ENCODE measurements at regions not wholly inside any gene's neighbourhood (a gene's known extent, or its start where the extent isn't known, plus 50 kb on each side); places are given as distances from the start of the nearest gene placed in this dataset.

DNA sequence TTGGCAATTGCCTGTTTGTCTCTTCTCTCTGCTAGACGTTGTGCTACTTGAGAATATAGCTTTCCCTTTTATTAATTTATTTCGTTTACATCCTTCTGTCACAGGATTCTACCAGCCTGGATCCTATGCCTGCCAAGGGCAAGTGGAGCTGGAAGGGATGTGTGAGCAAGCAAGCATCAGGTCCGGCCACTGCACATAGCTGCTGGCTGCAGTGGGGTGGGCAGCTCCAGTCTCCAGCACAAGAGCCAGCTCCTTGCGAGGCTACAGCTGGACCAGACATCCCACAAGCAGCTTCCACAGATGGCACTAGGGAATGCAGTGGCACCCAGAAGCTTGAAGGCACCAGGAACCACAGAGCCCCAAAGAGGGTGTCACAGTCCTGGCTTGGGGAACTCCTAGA is 225.0 kb downstream of the KCNC2 start:
- TF ChIP-seq, protein P1, sequence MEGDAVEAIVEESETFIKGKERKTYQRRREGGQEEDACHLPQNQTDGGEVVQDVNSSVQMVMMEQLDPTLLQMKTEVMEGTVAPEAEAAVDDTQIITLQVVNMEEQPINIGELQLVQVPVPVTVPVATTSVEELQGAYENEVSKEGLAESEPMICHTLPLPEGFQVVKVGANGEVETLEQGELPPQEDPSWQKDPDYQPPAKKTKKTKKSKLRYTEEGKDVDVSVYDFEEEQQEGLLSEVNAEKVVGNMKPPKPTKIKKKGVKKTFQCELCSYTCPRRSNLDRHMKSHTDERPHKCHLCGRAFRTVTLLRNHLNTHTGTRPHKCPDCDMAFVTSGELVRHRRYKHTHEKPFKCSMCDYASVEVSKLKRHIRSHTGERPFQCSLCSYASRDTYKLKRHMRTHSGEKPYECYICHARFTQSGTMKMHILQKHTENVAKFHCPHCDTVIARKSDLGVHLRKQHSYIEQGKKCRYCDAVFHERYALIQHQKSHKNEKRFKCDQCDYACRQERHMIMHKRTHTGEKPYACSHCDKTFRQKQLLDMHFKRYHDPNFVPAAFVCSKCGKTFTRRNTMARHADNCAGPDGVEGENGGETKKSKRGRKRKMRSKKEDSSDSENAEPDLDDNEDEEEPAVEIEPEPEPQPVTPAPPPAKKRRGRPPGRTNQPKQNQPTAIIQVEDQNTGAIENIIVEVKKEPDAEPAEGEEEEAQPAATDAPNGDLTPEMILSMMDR (IDR thresholded peaks at IDR 0.05) = no peak
- ATAC-seq = no peak
- no peaks in the 10 kb centered on the region for H3K36me3 Mint-ChIP-seq (ENCODE audit: low read depth)
- H3K27me3 Mint-ChIP-seq = no peaks in the 10 kb centered on the region
- CTCF ChIA-PET = no interaction called here
- H3K4me3 Mint-ChIP-seq = no peak overlapping the region
- H3K9me3 Mint-ChIP-seq = no peaks in the 10 kb centered on the region
- DNase-seq = no peak
- H3K27ac Mint-ChIP-seq = no peak overlapping the region
- intact Hi-C loops (cut with micrococcal nuclease) = no loop called here
- POLR2A ChIA-PET = no interaction called here
- no peaks in the 10 kb centered on the region for H3K4me1 Mint-ChIP-seq (ENCODE audit: low read depth)

DNA sequence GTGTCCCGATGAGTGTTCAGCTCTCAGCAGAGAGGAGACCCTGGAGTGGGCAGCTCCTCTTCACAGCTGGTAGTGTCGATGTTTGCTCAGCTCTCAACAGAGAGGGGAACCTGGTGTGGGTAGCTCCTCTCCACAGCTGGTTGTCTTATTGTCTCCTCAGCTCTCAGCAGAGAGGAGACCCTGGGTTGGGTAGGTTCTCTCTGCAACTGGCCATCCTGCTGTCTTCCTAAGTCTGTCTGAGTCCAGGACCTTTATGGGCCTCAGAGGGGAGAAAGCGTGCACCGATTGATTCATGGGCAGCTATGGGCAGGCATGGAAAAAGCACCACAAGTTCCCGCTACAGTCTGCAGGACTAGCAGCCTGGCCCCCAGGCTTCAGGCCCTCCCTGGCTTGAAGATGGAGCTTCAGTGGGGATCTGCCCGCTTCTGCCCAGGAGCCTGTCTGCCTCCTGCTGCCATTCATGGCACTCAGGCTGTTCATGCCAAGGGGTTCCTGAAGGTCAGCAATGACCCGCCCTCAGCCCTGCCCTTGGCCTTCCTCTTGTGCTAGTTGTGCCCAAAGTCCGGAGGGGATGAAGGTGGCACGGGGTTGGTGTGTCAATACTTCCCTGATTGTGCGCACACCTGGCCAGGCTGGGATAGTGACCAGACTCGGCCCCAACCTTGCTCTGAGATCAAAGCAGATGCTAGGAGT is 224.2 kb downstream of the KCNC2 start:
- ChIA-PET POLR2A (no interaction called here), CTCF (no interaction called here)
- H3K4me1 Mint-ChIP-seq (ENCODE audit: low read depth) = no peaks in the 10 kb centered on the region
- no peaks in the 10 kb centered on the region for H3K36me3 Mint-ChIP-seq (ENCODE audit: low read depth)
- no peaks in the 10 kb centered on the region for H3K27me3 Mint-ChIP-seq
- H3K9me3 Mint-ChIP-seq = no peaks in the 10 kb centered on the region
- no peak overlapping the region for H3K4me3 Mint-ChIP-seq
- TF ChIP-seq, protein P1 (IDR thresholded peaks at IDR 0.05) = no peak
- H3K27ac Mint-ChIP-seq = no peak overlapping the region
- DNase-seq = no peak
- intact Hi-C loops (cut with micrococcal nuclease) = no loop called here
- ATAC-seq = no peak

DNA sequence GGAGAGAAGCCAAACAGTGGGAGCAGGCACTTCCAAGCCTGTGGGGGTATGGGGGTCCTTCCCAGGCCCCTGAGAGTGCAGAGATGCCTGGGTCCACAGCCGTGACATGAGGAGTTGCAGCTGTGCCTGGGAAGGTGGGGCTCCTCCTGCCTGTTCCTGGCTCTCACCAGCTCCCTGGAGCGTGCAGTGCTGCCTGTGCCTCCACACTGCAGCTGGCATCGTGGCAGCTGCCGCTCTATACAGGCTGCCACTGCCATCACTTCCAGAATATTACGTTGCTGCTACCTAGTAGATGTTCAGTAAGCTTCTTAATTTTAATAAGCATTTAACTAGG is 223.7 kb downstream of the KCNC2 start:
- TF ChIP-seq, protein P1 (IDR thresholded peaks at IDR 0.05) = no peak
- DNase-seq (no peak), ATAC-seq (no peak)
- no peak overlapping the region for H3K4me3 Mint-ChIP-seq
- no peaks in the 10 kb centered on the region for H3K36me3 Mint-ChIP-seq (ENCODE audit: low read depth)
- no peak overlapping the region for H3K27ac Mint-ChIP-seq
- intact Hi-C loops (cut with micrococcal nuclease) = no loop called here
- H3K27me3 Mint-ChIP-seq = no peaks in the 10 kb centered on the region
- CTCF ChIA-PET = no interaction called here
- H3K4me1 Mint-ChIP-seq (ENCODE audit: low read depth) = no peaks in the 10 kb centered on the region
- POLR2A ChIA-PET = no interaction called here
- H3K9me3 Mint-ChIP-seq = no peaks in the 10 kb centered on the region

DNA sequence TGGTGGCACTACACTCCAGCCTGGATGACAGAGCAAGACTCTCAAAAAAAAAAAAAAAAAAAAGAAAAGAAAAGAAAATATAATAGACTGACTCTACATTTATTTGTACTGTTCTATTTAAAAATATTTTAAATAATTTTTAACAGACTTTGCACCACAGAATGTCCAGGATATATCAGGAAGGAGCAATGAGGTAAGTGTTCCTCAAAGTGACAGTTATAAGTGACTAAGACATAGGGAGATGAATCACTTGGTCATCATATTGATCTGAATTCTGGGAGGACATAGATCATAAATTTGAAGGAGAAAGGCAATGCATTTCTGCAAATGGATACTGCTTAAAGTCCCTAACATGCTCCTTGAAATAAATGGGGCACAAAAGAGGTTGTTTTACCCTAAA is 221.5 kb downstream of the KCNC2 start:
- no peak overlapping the region for H3K4me3 Mint-ChIP-seq
- H3K9me3 Mint-ChIP-seq = no peaks in the 10 kb centered on the region
- CTCF ChIA-PET = no interaction called here
- no peaks in the 10 kb centered on the region for H3K36me3 Mint-ChIP-seq (ENCODE audit: low read depth)
- no peaks in the 10 kb centered on the region for H3K4me1 Mint-ChIP-seq (ENCODE audit: low read depth)
- POLR2A ChIA-PET = no interaction called here
- ATAC-seq = no peak
- DNase-seq = no peak
- intact Hi-C loops (cut with micrococcal nuclease) = no loop called here
- H3K27ac Mint-ChIP-seq = no peak overlapping the region
- no peaks in the 10 kb centered on the region for H3K27me3 Mint-ChIP-seq
- TF ChIP-seq, protein P1 (IDR thresholded peaks at IDR 0.05) = no peak

Measured in activated CD8-positive, alpha-beta T cell treated with anti-CD3 and anti-CD28 coated beads for 36 hours (primary cell).